ENCODE measurements at regions not wholly inside any gene's neighbourhood (a gene's known extent, or its start where the extent isn't known, plus 50 kb on each side); places are given as distances from the start of the nearest gene placed in this dataset.

- Histone ChIP-seq H3K27me3 (no peaks in the 10 kb centered on the region), H3K4me3 (no peak overlapping the region), H3K27ac (peak overlapping the region; percentile 55), H3K9me3 (no peaks in the 10 kb centered on the region), H3K9ac (ENCODE audit: low read depth in 2 of 2, low read length in 2 of 2) (peak overlapping the region in 1 of 2 donors; percentile 8), H3K4me1 (peaks cover 2% of the 10 kb centered on the region), H3K36me3 (no peaks in the 10 kb centered on the region)
- peak; percentile 54 for DNase-seq
- intact Hi-C loops (cut with DNase I), result no loop called here
- no peak for TF ChIP-seq CTCF (IDR thresholded peaks at IDR 0.05)
Measured at GRCh38 chr2:82498777-82499443, 1960.2 kb downstream of the SUCLG1 start.

- H3K4me3 ChIP-seq, result no peak overlapping the region
- intact Hi-C loops (cut with DNase I), result no loop called here
- H3K36me3 ChIP-seq, result no peaks in the 10 kb centered on the region
- TF ChIP-seq CTCF (IDR thresholded peaks at IDR 0.05), result no peak
- DNase-seq, result no peak
- no peak overlapping the region for H3K9ac ChIP-seq (ENCODE audit: low read depth in 2 of 2, low read length in 2 of 2)
- H3K4me1 ChIP-seq, result peaks cover 2% of the 10 kb centered on the region
- no peaks in the 10 kb centered on the region for H3K27me3 ChIP-seq
- no peaks in the 10 kb centered on the region for H3K9me3 ChIP-seq
- H3K27ac ChIP-seq, result no peak overlapping the region
Measured at GRCh38 chr2:82494739-82495138, 1964.3 kb downstream of the SUCLG1 start.

- Histone ChIP-seq H3K36me3 (no peaks in the 10 kb centered on the region), H3K9ac (ENCODE audit: low read depth in 2 of 2, low read length in 2 of 2) (no peak overlapping the region), H3K9me3 (no peaks in the 10 kb centered on the region), H3K4me1 (no peaks in the 10 kb centered on the region), H3K27me3 (no peaks in the 10 kb centered on the region), H3K27ac (no peak overlapping the region), H3K4me3 (no peak overlapping the region)
- intact Hi-C loops (cut with DNase I), result no loop called here
- no peak for TF ChIP-seq CTCF (IDR thresholded peaks at IDR 0.05)
- no peak for DNase-seq
Measured at GRCh38 chr2:82491591-82491990, 1967.5 kb downstream of the SUCLG1 start.

- Histone ChIP-seq H3K27me3 (no peaks in the 10 kb centered on the region), H3K9me3 (no peaks in the 10 kb centered on the region), H3K4me1 (no peaks in the 10 kb centered on the region), H3K27ac (no peak overlapping the region), H3K4me3 (no peak overlapping the region), H3K36me3 (no peaks in the 10 kb centered on the region), H3K9ac (ENCODE audit: low read depth in 2 of 2, low read length in 2 of 2) (no peak overlapping the region)
- intact Hi-C loops (cut with DNase I), result no loop called here
- TF ChIP-seq CTCF (IDR thresholded peaks at IDR 0.05), result no peak
- no peak for DNase-seq
Measured at GRCh38 chr2:82487354-82487753, 1971.7 kb downstream of the SUCLG1 start.

- H3K27me3 ChIP-seq, result no peaks in the 10 kb centered on the region
- intact Hi-C loops (cut with DNase I), result no loop called here
- no peak overlapping the region for H3K4me3 ChIP-seq
- no peaks in the 10 kb centered on the region for H3K36me3 ChIP-seq
- H3K4me1 ChIP-seq, result no peaks in the 10 kb centered on the region
- no peak for DNase-seq
- H3K9ac ChIP-seq (ENCODE audit: low read depth in 2 of 2, low read length in 2 of 2), result no peak overlapping the region
- no peaks in the 10 kb centered on the region for H3K9me3 ChIP-seq
- TF ChIP-seq CTCF (IDR thresholded peaks at IDR 0.05), result no peak
- H3K27ac ChIP-seq, result no peak overlapping the region
Measured at GRCh38 chr2:82485701-82486100, 1973.4 kb downstream of the SUCLG1 start.
